ENCODE measurements at regions not wholly inside any gene's neighbourhood (a gene's known extent, or its start where the extent isn't known, plus 50 kb on each side); places are given as distances from the start of the nearest gene placed in this dataset.

DNA sequence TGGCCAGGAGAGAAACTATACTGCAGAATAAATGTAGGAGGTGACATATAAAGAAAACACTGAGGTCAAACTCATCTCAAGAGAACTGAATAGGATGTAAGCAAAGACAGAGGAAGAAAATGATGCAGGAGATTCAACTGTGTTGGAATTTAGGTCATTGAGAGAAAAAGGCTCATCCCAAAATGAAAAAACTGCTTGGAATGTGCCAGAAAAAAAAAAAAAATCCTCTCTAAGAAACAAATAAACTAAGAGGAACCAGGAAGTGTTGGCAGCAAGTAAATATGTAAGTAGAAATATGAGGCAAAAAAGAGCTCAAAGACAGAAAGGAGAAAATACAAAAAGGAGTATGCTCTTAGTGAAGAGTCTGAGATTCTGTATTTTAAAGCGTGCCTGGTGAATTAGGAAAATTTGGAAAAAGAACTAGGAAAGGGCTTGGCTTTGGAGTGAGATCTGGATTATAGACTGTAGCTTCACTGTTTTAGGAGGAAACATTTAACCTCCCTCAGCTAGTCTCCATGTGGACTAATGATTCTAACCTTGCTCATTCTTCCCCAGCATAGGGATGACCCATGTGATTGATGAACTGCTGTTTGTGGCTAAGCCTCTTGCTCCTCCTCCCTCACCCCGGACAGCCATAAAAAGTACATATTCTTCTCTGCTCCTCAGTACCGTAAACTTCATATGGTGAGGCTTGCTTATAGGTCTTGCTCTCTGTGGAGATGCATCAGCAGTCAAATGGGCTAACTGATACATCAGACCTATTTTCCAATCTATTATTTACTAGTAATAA is 185.6 kb upstream of the POU5F2 start:
- TF ChIP-seq, protein P1, sequence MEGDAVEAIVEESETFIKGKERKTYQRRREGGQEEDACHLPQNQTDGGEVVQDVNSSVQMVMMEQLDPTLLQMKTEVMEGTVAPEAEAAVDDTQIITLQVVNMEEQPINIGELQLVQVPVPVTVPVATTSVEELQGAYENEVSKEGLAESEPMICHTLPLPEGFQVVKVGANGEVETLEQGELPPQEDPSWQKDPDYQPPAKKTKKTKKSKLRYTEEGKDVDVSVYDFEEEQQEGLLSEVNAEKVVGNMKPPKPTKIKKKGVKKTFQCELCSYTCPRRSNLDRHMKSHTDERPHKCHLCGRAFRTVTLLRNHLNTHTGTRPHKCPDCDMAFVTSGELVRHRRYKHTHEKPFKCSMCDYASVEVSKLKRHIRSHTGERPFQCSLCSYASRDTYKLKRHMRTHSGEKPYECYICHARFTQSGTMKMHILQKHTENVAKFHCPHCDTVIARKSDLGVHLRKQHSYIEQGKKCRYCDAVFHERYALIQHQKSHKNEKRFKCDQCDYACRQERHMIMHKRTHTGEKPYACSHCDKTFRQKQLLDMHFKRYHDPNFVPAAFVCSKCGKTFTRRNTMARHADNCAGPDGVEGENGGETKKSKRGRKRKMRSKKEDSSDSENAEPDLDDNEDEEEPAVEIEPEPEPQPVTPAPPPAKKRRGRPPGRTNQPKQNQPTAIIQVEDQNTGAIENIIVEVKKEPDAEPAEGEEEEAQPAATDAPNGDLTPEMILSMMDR (IDR thresholded peaks at IDR 0.05) = no peak
- TF ChIP-seq POLR2A (IDR thresholded peaks at IDR 0.05) = no peak
